ENCODE measurements at regions not wholly inside any gene's neighbourhood (a gene's known extent, or its start where the extent isn't known, plus 50 kb on each side); places are given as distances from the start of the nearest gene placed in this dataset.
"Not testable (repeated sequence)": the region's sequence is repeated elsewhere in the genome, so short reads cannot be mapped to it uniquely, and the experiment has no call there.

DNA sequence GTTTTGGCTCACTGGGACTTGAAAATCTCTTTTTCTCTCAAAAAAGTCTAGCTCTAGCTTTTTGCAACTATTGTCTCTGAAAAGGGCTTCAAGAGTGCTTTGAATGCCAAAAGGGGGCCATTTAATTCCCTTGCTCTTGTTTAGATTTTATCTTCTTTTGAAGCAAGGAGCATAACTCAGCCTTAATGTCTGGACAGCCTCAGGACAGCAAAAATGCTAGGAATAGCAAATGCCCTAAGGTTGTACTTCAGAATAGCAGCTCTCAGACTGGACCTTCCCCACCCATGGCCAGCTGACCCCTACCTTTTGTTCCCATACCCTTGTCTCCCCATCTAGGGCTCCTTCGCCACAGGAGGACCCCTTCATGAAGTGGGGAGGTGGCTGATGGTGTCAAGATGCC, 121.4 kb downstream of the KCNK1 start:
- intact Hi-C loops (cut with DNase I): no loop called here
- H3K4me3 ChIP-seq (ENCODE audit: low read length in 2 of 2): no peak overlapping the region
- WGBS, 2 donors: 91 to 92% methylated on average over 1 of the region's 1 CpG
- DNase-seq (no peak), ATAC-seq (ENCODE audit: low FRiP score) (no peak)
- peaks cover under 1 to 4% of the 10 kb centered on the region in 2 donors for H3K4me1 ChIP-seq (ENCODE audit: control insufficient read depth in 1 of 2, insufficient read depth in 2 of 2, low read length in 2 of 2)
- no peaks in the 10 kb centered on the region for H3K9me3 ChIP-seq (ENCODE audit: control insufficient read depth, low read length)
- H3K27ac ChIP-seq (ENCODE audit: low read depth in 1 of 2, low read length in 2 of 2): no peak overlapping the region
- no peaks in the 10 kb centered on the region for H3K36me3 ChIP-seq (ENCODE audit: control insufficient read depth in 1 of 2, insufficient read depth in 2 of 2, low read length in 1 of 2)
- H3K27me3 ChIP-seq (ENCODE audit: control insufficient read depth in 1 of 2, insufficient read depth in 2 of 2, low read length in 1 of 2): no peaks in the 10 kb centered on the region

DNA sequence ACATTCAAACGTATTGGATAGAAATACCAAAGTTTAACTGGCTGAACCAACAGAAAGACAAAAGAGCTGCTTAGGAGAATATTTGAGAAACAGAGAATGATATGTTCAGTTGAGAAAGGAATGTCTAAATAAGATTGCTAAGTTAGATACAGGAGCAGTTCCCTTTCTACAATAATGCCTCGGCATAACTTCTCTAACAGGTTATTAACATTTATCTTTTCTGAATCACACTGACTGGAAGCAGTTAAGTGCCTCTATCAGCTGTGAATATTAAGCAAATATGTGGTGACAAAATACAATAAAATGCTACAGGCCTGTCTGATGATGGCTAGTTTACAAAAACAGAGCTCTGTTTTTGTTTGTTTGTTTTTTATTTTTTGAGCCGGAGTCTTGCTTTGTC, 121.9 kb downstream of the KCNK1 start:
- 39 to 59% methylated on average over 3 of the region's 3 CpGs for WGBS, 2 donors
- Histone ChIP-seq H3K27ac (ENCODE audit: low read depth in 1 of 2, low read length in 2 of 2) (no peak overlapping the region), H3K4me1 (ENCODE audit: control insufficient read depth in 1 of 2, insufficient read depth in 2 of 2, low read length in 2 of 2) (peaks cover 0 to 4% of the 10 kb centered on the region in 2 donors), H3K4me3 (ENCODE audit: low read length in 2 of 2) (no peak overlapping the region), H3K27me3 (ENCODE audit: control insufficient read depth in 1 of 2, insufficient read depth in 2 of 2, low read length in 1 of 2) (no peaks in the 10 kb centered on the region), H3K36me3 (ENCODE audit: control insufficient read depth in 1 of 2, insufficient read depth in 2 of 2, low read length in 1 of 2) (no peaks in the 10 kb centered on the region), H3K9me3 (ENCODE audit: control insufficient read depth, low read length) (no peaks in the 10 kb centered on the region)
- intact Hi-C loops (cut with DNase I): no loop called here
- ATAC-seq (ENCODE audit: low FRiP score) (no peak), DNase-seq (no peak)

DNA sequence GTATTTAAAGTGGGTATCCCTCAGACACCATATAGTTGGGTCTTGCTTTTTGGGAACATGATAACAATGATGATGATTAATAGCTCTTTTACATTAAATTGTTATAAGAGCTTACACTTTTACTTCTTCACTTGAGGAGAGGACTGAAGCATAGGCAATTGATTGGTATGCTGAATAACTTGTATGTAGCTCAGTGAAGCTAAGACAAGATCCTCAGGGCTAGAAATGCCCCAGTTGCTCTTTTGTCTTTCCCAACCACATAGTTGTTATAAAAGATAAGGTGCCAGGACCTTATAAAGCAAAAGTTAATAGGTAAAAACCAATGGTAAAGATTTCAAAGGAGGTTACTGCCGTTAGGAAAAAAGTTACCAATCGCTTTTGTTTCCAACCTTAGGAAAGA, 123.4 kb downstream of the KCNK1 start:
- Histone ChIP-seq H3K36me3 (ENCODE audit: control insufficient read depth in 1 of 2, insufficient read depth in 2 of 2, low read length in 1 of 2) (no peaks in the 10 kb centered on the region), H3K4me3 (ENCODE audit: low read length in 2 of 2) (no peak overlapping the region), H3K9me3 (ENCODE audit: control insufficient read depth, low read length) (no peaks in the 10 kb centered on the region), H3K27ac (ENCODE audit: low read depth in 1 of 2, low read length in 2 of 2) (no peak overlapping the region), H3K4me1 (ENCODE audit: control insufficient read depth in 1 of 2, insufficient read depth in 2 of 2, low read length in 2 of 2) (no peaks in the 10 kb centered on the region), H3K27me3 (ENCODE audit: control insufficient read depth in 1 of 2, insufficient read depth in 2 of 2, low read length in 1 of 2) (no peaks in the 10 kb centered on the region)
- WGBS, 2 donors: 88 to 94% methylated on average over 2 of the region's 2 CpGs
- no peak for DNase-seq
- intact Hi-C loops (cut with DNase I): no loop called here
- ATAC-seq (ENCODE audit: low FRiP score): no peak

DNA sequence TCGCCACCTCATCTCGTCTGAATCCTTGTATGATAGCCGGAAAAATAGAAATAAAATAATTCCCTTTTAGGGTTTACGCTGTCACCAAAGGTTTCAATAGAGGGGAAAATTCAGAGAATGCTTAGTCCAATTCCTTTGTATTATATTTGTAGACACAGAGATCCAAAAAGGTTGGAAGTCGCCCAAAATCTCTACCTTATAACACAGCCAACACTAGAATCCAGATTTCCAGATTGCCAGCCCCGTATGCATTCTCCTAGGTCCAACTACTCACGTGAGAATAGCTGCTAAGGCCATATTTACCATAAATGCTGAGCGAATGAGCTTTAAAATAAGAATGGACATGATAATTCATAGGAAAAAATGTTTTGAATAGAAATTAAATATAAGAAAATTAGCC, 124.5 kb downstream of the KCNK1 start:
- no peak for ATAC-seq (ENCODE audit: low FRiP score)
- Histone ChIP-seq H3K4me3 (ENCODE audit: low read length in 2 of 2) (no peak overlapping the region), H3K4me1 (ENCODE audit: control insufficient read depth in 1 of 2, insufficient read depth in 2 of 2, low read length in 2 of 2) (no peaks in the 10 kb centered on the region), H3K9me3 (ENCODE audit: control insufficient read depth, low read length) (no peaks in the 10 kb centered on the region), H3K27ac (ENCODE audit: low read depth in 1 of 2, low read length in 2 of 2) (no peak overlapping the region), H3K36me3 (ENCODE audit: control insufficient read depth in 1 of 2, insufficient read depth in 2 of 2, low read length in 1 of 2) (no peaks in the 10 kb centered on the region), H3K27me3 (ENCODE audit: control insufficient read depth in 1 of 2, insufficient read depth in 2 of 2, low read length in 1 of 2) (no peaks in the 10 kb centered on the region)
- DNase-seq: no peak
- 73 to 77% methylated on average over 8 of the region's 8 CpGs for WGBS, 2 donors
- intact Hi-C loops (cut with DNase I): no loop called here

DNA sequence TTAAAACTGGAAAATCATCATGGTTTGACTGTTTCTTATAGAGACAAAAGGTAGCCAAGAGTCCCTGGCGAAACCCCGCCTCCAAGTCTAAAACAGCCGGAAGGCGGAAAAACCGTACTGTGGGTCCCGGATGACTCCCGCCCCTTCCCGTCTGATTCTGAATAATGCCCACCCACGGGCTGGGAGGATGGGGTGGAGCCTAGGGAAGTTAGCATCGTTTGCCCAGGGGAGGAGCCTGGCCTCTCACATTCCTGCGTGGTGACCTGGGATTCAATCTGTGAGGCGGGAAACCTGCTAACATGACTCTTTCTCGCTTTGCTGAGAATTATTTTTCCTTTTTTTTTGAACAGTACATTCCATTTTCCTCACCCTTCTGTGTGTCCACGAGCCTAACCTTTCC, 124.9 kb downstream of the KCNK1 start:
- ATAC-seq (ENCODE audit: low FRiP score): no peak
- Histone ChIP-seq H3K27me3 (ENCODE audit: control insufficient read depth in 1 of 2, insufficient read depth in 2 of 2, low read length in 1 of 2) (no peaks in the 10 kb centered on the region), H3K4me1 (ENCODE audit: control insufficient read depth in 1 of 2, insufficient read depth in 2 of 2, low read length in 2 of 2) (no peaks in the 10 kb centered on the region), H3K4me3 (ENCODE audit: low read length in 2 of 2) (no peak overlapping the region), H3K36me3 (ENCODE audit: control insufficient read depth in 1 of 2, insufficient read depth in 2 of 2, low read length in 1 of 2) (no peaks in the 10 kb centered on the region), H3K9me3 (ENCODE audit: control insufficient read depth, low read length) (no peaks in the 10 kb centered on the region), H3K27ac (ENCODE audit: low read depth in 1 of 2, low read length in 2 of 2) (no peak overlapping the region)
- intact Hi-C loops (cut with DNase I): no loop called here
- WGBS, 2 donors: 83% methylated on average over 14 of the region's 14 CpGs
- no peak for DNase-seq

DNA sequence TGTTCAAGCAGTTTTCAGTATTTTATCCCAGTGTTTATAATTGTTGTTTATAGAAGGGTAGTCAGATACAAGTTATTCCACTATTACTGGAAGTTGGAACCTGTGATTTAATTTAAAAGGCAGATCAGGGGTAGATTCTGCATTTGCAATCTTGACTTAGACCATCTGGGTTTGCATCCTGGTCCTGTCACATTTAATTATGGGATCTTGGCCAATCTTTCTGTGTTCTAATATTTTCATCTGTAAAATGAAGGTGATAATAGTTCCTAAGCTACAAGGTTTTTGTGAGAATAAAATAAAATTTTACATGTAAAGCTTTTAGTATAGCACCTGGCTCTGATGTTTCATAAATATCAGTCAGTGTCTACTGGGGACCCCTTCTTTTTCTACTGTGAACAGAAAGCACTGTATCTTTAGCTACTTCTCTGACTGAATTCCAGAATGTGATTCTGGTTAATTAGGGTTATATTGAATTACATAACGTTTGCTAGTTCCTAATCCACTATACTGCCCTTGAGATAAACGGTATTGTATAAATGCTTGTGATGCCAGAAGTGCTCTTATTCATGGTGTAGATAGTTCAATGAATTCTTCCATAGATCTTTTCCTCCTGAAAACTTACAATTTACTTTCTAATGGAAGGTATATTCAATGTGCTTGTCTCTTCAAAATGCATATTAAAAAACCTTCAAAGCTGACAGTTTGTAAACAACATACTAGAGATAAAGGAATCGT, 131.0 kb downstream of the KCNK1 start:
- DNase-seq: no peak
- no peak for ATAC-seq (ENCODE audit: low FRiP score)
- Histone ChIP-seq H3K36me3 (ENCODE audit: control insufficient read depth in 1 of 2, insufficient read depth in 2 of 2, low read length in 1 of 2) (no peaks in the 10 kb centered on the region), H3K4me1 (ENCODE audit: control insufficient read depth in 1 of 2, insufficient read depth in 2 of 2, low read length in 2 of 2) (no peaks in the 10 kb centered on the region), H3K4me3 (ENCODE audit: low read length in 2 of 2) (no peak overlapping the region), H3K27me3 (ENCODE audit: control insufficient read depth in 1 of 2, insufficient read depth in 2 of 2, low read length in 1 of 2) (no peaks in the 10 kb centered on the region), H3K27ac (ENCODE audit: low read depth in 1 of 2, low read length in 2 of 2) (no peak overlapping the region), H3K9me3 (ENCODE audit: control insufficient read depth, low read length) (no peaks in the 10 kb centered on the region)
- WGBS, 2 donors: 23 to 27% methylated on average over 3 of the region's 3 CpGs
- intact Hi-C loops (cut with DNase I): no loop called here

DNA sequence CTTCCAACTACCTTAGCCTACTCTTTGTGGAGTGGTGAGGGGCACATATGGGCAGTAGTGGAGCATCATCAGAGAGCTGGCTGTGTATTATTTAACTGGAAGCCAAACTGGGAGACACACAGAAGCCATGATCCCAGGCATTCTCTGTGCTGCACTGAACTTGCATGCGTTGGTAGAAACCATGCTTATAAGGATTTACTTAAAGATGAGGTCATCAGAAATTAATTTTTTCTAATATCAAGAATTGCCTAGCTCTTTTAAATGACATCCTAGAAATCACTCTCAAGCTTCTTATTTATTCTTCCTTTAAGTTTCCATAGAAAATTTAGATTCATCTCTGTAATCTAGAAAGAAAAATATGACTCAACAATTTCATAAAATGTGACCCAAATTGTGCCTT, 136.2 kb downstream of the KCNK1 start:
- intact Hi-C loops (cut with DNase I): no loop called here
- H3K4me3 ChIP-seq (ENCODE audit: low read length in 2 of 2): no peak overlapping the region
- no peak for DNase-seq
- no peak for ATAC-seq (ENCODE audit: low FRiP score)
- no peak overlapping the region for H3K27ac ChIP-seq (ENCODE audit: low read depth in 1 of 2, low read length in 2 of 2)
- no peaks in the 10 kb centered on the region for H3K27me3 ChIP-seq (ENCODE audit: control insufficient read depth in 1 of 2, insufficient read depth in 2 of 2, low read length in 1 of 2)
- no peaks in the 10 kb centered on the region for H3K9me3 ChIP-seq (ENCODE audit: control insufficient read depth, low read length)
- no peaks in the 10 kb centered on the region for H3K4me1 ChIP-seq (ENCODE audit: control insufficient read depth in 1 of 2, insufficient read depth in 2 of 2, low read length in 2 of 2)
- 81 to 87% methylated on average over 1 of the region's 1 CpG for WGBS, 2 donors
- no peaks in the 10 kb centered on the region for H3K36me3 ChIP-seq (ENCODE audit: control insufficient read depth in 1 of 2, insufficient read depth in 2 of 2, low read length in 1 of 2)

DNA sequence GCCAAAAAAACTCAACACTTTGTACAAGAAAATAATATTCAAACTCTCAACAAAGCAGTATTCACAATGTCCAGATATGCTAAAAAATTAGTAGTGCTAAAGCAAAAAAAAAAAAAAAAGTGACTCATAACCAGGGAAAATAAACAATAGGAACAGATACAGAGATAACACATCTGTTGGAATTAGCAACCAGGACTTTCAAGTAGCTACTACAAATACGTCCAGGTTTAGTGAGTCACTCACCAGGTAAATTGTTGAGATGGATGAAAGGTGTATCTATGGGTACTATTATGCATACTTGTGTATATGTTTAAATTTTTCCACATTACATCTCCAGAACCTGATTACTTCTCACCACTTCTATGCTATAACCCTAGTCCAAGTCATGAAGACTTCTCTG, 144.8 kb upstream of the SLC35F3 start:
- ATAC-seq (ENCODE audit: low FRiP score) (no peak), DNase-seq (no peak)
- Histone ChIP-seq H3K9me3 (ENCODE audit: control insufficient read depth, low read length) (no peaks in the 10 kb centered on the region), H3K27ac (ENCODE audit: low read depth in 1 of 2, low read length in 2 of 2) (no peak overlapping the region), H3K27me3 (ENCODE audit: control insufficient read depth in 1 of 2, insufficient read depth in 2 of 2, low read length in 1 of 2) (no peaks in the 10 kb centered on the region), H3K36me3 (ENCODE audit: control insufficient read depth in 1 of 2, insufficient read depth in 2 of 2, low read length in 1 of 2) (no peaks in the 10 kb centered on the region), H3K4me1 (ENCODE audit: control insufficient read depth in 1 of 2, insufficient read depth in 2 of 2, low read length in 2 of 2) (no peaks in the 10 kb centered on the region), H3K4me3 (ENCODE audit: low read length in 2 of 2) (no peak overlapping the region)
- WGBS, 2 donors: 50 to 51% methylated on average over 1 of the region's 1 CpG
- intact Hi-C loops (cut with DNase I): no loop called here

DNA sequence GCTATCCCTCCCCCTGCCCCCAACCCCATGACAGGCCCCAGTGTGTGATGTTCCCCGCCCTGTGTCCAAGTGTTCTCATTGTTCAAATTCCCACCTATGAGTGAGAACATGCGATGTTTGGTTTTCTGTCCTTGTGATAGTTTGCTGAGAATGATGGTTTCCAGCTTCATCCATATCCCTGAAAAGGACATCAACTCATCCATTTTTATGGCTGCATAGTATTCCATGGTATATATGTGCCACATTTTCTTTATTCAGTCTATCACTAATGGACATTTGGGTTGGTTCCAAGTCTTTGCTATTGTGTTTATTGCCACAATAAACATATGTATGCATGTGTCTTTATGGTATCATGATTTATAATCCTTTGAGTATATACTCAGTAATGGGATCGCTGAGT, 140.2 kb upstream of the SLC35F3 start:
- intact Hi-C loops (cut with DNase I); H3K4me1 ChIP-seq (ENCODE audit: control insufficient read depth in 1 of 2, insufficient read depth in 2 of 2, low read length in 2 of 2); H3K4me3 ChIP-seq (ENCODE audit: low read length in 2 of 2); H3K9me3 ChIP-seq (ENCODE audit: control insufficient read depth, low read length); H3K27me3 ChIP-seq (ENCODE audit: control insufficient read depth in 1 of 2, insufficient read depth in 2 of 2, low read length in 1 of 2); ATAC-seq (ENCODE audit: low FRiP score); H3K36me3 ChIP-seq (ENCODE audit: control insufficient read depth in 1 of 2, insufficient read depth in 2 of 2, low read length in 1 of 2); DNase-seq; H3K27ac ChIP-seq (ENCODE audit: low read depth in 1 of 2, low read length in 2 of 2): not testable (repeated sequence)
- 96 to 98% methylated on average over 3 of the region's 3 CpGs for WGBS, 2 donors
